ENCODE measurements at regions not wholly inside any gene's neighbourhood (a gene's known extent, or its start where the extent isn't known, plus 50 kb on each side); places are given as distances from the start of the nearest gene placed in this dataset.
"Not testable (repeated sequence)": the region's sequence is repeated elsewhere in the genome, so short reads cannot be mapped to it uniquely, and the experiment has no call there.

GRCh38 chr3:6367171-6367570 lies 493.7 kb upstream of the GRM7 start:
- no peak for DNase-seq

GRCh38 chr3:6392123-6392522 lies 468.8 kb upstream of the GRM7 start:
- no peak for DNase-seq

GRCh38 chr3:6394944-6395343 lies 466.0 kb upstream of the GRM7 start:
- DNase-seq, result no peak

GRCh38 chr3:6396631-6397030 lies 464.3 kb upstream of the GRM7 start:
- no peak for DNase-seq

GRCh38 chr3:6402666-6403065 lies 458.2 kb upstream of the GRM7 start:
- DNase-seq, result not testable (repeated sequence)

- DNase-seq, result not testable (repeated sequence)
These were observed 454.0 kb upstream of the GRM7 start for GRCh38 chr3:6406923-6407322.

GRCh38 chr3:6416049-6416661 lies 444.8 kb upstream of the GRM7 start:
- no peak for DNase-seq

GRCh38 chr3:6417174-6417573 lies 443.7 kb upstream of the GRM7 start:
- no peak for DNase-seq

- DNase-seq, result no peak
These were observed 442.4 kb upstream of the GRM7 start for GRCh38 chr3:6418485-6418884.

- no peak for DNase-seq
These were observed 439.1 kb upstream of the GRM7 start for GRCh38 chr3:6421666-6422445.

GRCh38 chr3:6425289-6425820 lies 435.6 kb upstream of the GRM7 start:
- DNase-seq, result no peak

- DNase-seq, result not testable (repeated sequence)
These were observed 432.6 kb upstream of the GRM7 start for GRCh38 chr3:6428276-6428675.

- DNase-seq, result no peak
These were observed 425.0 kb upstream of the GRM7 start for GRCh38 chr3:6435951-6436350.

GRCh38 chr3:6437631-6438030 lies 423.3 kb upstream of the GRM7 start:
- DNase-seq, result no peak

- no peak for DNase-seq
These were observed 422.9 kb upstream of the GRM7 start for GRCh38 chr3:6438031-6438430.

GRCh38 chr3:6439226-6439625 lies 421.7 kb upstream of the GRM7 start:
- no peak for DNase-seq

- DNase-seq, result no peak
These were observed 421.1 kb upstream of the GRM7 start for GRCh38 chr3:6439824-6440223.

GRCh38 chr3:6444888-6445658 lies 415.8 kb upstream of the GRM7 start:
- no peak for DNase-seq

GRCh38 chr3:6447166-6447801 lies 413.6 kb upstream of the GRM7 start:
- no peak for DNase-seq

GRCh38 chr3:6448011-6448410 lies 412.9 kb upstream of the GRM7 start:
- DNase-seq, result no peak

GRCh38 chr3:6449099-6449498 lies 411.8 kb upstream of the GRM7 start:
- no peak for DNase-seq

- no peak for DNase-seq
These were observed 407.9 kb upstream of the GRM7 start for GRCh38 chr3:6452974-6453373.

GRCh38 chr3:6455031-6455430 lies 405.9 kb upstream of the GRM7 start:
- DNase-seq, result no peak
